PC-3 (cell line): ENCODE measurements at regions not wholly inside any gene's neighbourhood (a gene's known extent, or its start where the extent isn't known, plus 50 kb on each side); places are given as distances from the start of the nearest gene placed in this dataset.

ENCODE experiments used
- ATAC-seq: fragments of 200-7000 bp; cut with Tn5 transposase; 2 replicates; pipeline ENCODE4 v1.9.1; 2020; ENCODE audit warnings: mild to moderate bottlenecking, moderate library complexity
- BruUV-seq: library from RNA; stranded (reverse); fragments of 400-500 nt; replicated peaks from 2 replicates; lab custom pipeline; 2021; lab: Mats Ljungman, UMichigan
- CTCF ChIA-PET: fragments of 300-600 bp; sonication (Branson Sonifier 250); formaldehyde crosslinking; loops from one replicate; lab custom pipeline; 2022; ENCODE audit warnings: antibody characterized with exemption; lab: Charles Lee
- POLR2A ChIA-PET: fragments of 300-600 bp; sonication (Branson Sonifier 250); formaldehyde crosslinking; loops from one replicate; lab custom pipeline; 2022; ENCODE audit warnings: antibody characterized with exemption; ENCODE audit not compliant: unreplicated experiment; lab: Charles Lee
- DNase-seq: peaks from one replicate; pipeline ENCODE4 v3.0.0-alpha.2; 2015
- H2AFZ ChIP-seq: fragments of 300-600 bp; sonication (generic); 2 replicates; pipeline ENCODE4 v1.6.0; 2016; ENCODE audit warnings: antibody characterized with exemption, low read length
- H3F3A ChIP-seq: fragments of 300-600 bp; sonication (generic); one replicate; pipeline ENCODE4 v1.6.0; 2017; ENCODE audit warnings: antibody characterized with exemption, low read length, control low read depth, mild to moderate bottlenecking; ENCODE audit not compliant: unreplicated experiment
- H3K27ac ChIP-seq: fragments of 300-600 bp; sonication (generic); 2 replicates; pipeline ENCODE4 v1.5.1; 2016; ENCODE audit warnings: mild to moderate bottlenecking, low read length
- H3K27me3 ChIP-seq: fragments of 300-600 bp; sonication (generic); 2 replicates; pipeline ENCODE4 v1.6.1; 2016; ENCODE audit warnings: low read length, mixed read lengths
- H3K36me3 ChIP-seq: fragments of 300-600 bp; sonication (generic); 2 replicates; pipeline ENCODE4 v1.6.1; 2016; ENCODE audit warnings: low read depth, mixed run types, low read length, mixed read lengths
- H3K4me1 ChIP-seq: fragments of 300-600 bp; sonication (generic); 2 replicates; pipeline ENCODE4 v1.5.1; 2016; ENCODE audit warnings: low read length; ENCODE audit not compliant: insufficient read depth
- H3K4me2 ChIP-seq: fragments of 300-600 bp; sonication (generic); 2 replicates; pipeline ENCODE4 v1.6.0; 2016; ENCODE audit warnings: low read length
- H3K4me3 ChIP-seq: fragments of 300-600 bp; sonication (generic); 2 replicates; pipeline ENCODE4 v1.5.1; 2016; ENCODE audit warnings: mild to moderate bottlenecking, low read length, mixed read lengths
- H3K79me2 ChIP-seq: fragments of 300-600 bp; sonication (generic); 2 replicates; pipeline ENCODE4 v1.6.1; 2017; ENCODE audit warnings: low read length, mixed read lengths
- H3K9ac ChIP-seq: fragments of 300-600 bp; sonication (generic); 2 replicates; pipeline ENCODE4 v1.6.0; 2016; ENCODE audit warnings: mild to moderate bottlenecking, low read length
- H3K9me2 ChIP-seq: fragments of 300-600 bp; sonication (generic); replicated peaks from 2 replicates; pipeline ENCODE4 v1.6.1; 2016; ENCODE audit warnings: mixed run types, low read length, mixed read lengths
- H3K9me3 ChIP-seq: fragments of 300-600 bp; sonication (generic); 2 replicates; pipeline ENCODE4 v1.6.1; 2016; ENCODE audit warnings: low read length, mixed read lengths
- H4K20me1 ChIP-seq: fragments of 300-600 bp; sonication (generic); 2 replicates; pipeline ENCODE4 v1.6.1; 2016; ENCODE audit warnings: low read length, mixed read lengths
- CTCF ChIP-seq: fragments of 300-600 bp; sonication (generic); conservative IDR thresholded peaks from 2 replicates; pipeline ENCODE4 v1.5.1; 2017; ENCODE audit warnings: antibody characterized with exemption, low read depth, mild to moderate bottlenecking, low read length
- EZH2 ChIP-seq: fragments of 300-600 bp; sonication (generic); IDR thresholded peaks from one replicate; pipeline ENCODE4 v1.6.1; 2017; ENCODE audit warnings: antibody characterized with exemption, mild to moderate bottlenecking, low read length; ENCODE audit not compliant: unreplicated experiment
- EZH2phosphoT487 ChIP-seq: fragments of 300-600 bp; sonication (generic); IDR thresholded peaks from 2 replicates; pipeline ENCODE4 v1.6.1; 2018; ENCODE audit warnings: mild to moderate bottlenecking, antibody characterized with exemption, low read length, borderline replicate concordance
- intact Hi-C: fragments of 100-400 bp; cut with micrococcal nuclease; formaldehyde crosslinking; loops from 2 replicates; pipeline ENCODE4 v1.9.0; 2023

GRCh38 chr3:194871143-194871863, 185.6 kb downstream of the FAM43A start:
- peak overlapping the region; percentile 96 for H3K27ac ChIP-seq
- H4K20me1 ChIP-seq: no peaks in the 10 kb centered on the region
- POLR2A ChIA-PET: interaction anchor here (0.6 to 1.1 kb wide), 6 partner anchors 57 to 234 kb away, joined by 3 to 5 read pairs (median 3); partner anchors contain the start of gene LSG1
- H3K4me2 ChIP-seq: peak overlapping the region; percentile 76
- H3K9me3 ChIP-seq: no peaks in the 10 kb centered on the region
- TF ChIP-seq CTCF (no peak; the same call in 1 of the 2 replicates), EZH2phosphoT487 (peak; percentile 70; the same call in 1 of the 2 replicates), EZH2 (no peak)
- intact Hi-C loops: loop anchor here (1.0 to 5.0 kb wide), 6 partner anchors 56 to 391 kb away; no protein-coding TSS in a partner anchor
- peak; percentile 89 for DNase-seq
- H3F3A ChIP-seq: peaks cover 9% of the 10 kb centered on the region
- H3K4me1 ChIP-seq: peaks cover 51% of the 10 kb centered on the region
- no peaks in the 10 kb centered on the region for H3K79me2 ChIP-seq
- H2AFZ ChIP-seq: peak overlapping the region; percentile 1; the same call in 1 of the 2 replicates
- no peaks in the 10 kb centered on the region for H3K27me3 ChIP-seq
- CTCF ChIA-PET: interaction anchor here (0.5 to 3.4 kb wide), 10 partner anchors 75 to 235 kb away, joined by 3 to 25 read pairs (median 4); no protein-coding TSS in a partner anchor
- peak overlapping the region; percentile 87 for H3K9ac ChIP-seq
- H3K36me3 ChIP-seq: no peaks in the 10 kb centered on the region
- H3K4me3 ChIP-seq: peak overlapping the region; percentile 41; the same call in 1 of the 2 replicates
- H3K9me2 ChIP-seq: no peaks in the 10 kb centered on the region
- no TSS peak for BruUV-seq
- ATAC-seq: peak; percentile 69

- Histone ChIP-seq H3K36me3 (no peaks in the 10 kb centered on the region), H3K27me3 (no peaks in the 10 kb centered on the region), H3K79me2 (no peaks in the 10 kb centered on the region), H3K9me2 (no peaks in the 10 kb centered on the region), H4K20me1 (no peaks in the 10 kb centered on the region), H3K4me2 (peak overlapping the region; percentile 76), H3K27ac (peak overlapping the region; percentile 96), H3K9ac (peak overlapping the region; percentile 87), H3K4me3 (peak overlapping the region; percentile 39; the same call in 1 of the 2 replicates), H3K4me1 (peaks cover 50% of the 10 kb centered on the region), H2AFZ (peak overlapping the region; percentile 1; the same call in 1 of the 2 replicates), H3F3A (peaks cover 9% of the 10 kb centered on the region), H3K9me3 (no peaks in the 10 kb centered on the region)
- ChIA-PET CTCF (interaction anchor here (0.5 to 3.4 kb wide), 10 partner anchors 100 to 235 kb away, joined by 3 to 25 read pairs (median 3); no protein-coding TSS in a partner anchor), POLR2A (interaction anchor here (0.6 to 0.8 kb wide), 2 partner anchors 58 to 200 kb away, joined by 3 read pairs; partner anchors contain the start of gene LSG1)
- intact Hi-C loops: loop anchor here (1.0 to 5.0 kb wide), 9 partner anchors 34 to 390 kb away; partner anchors contain the start of gene FAM43A
- TSS peak; percentile 60 for BruUV-seq
- DNase-seq: peak; percentile 65
- peak; percentile 19 for ATAC-seq
- TF ChIP-seq CTCF (no peak), EZH2 (no peak), EZH2phosphoT487 (no peak)
Measured at GRCh38 chr3:194871864-194872668, 186.4 kb downstream of the FAM43A start.
